GM12878 (cell line): ENCODE measurements at regions not wholly inside any gene's neighbourhood (a gene's known extent, or its start where the extent isn't known, plus 50 kb on each side); places are given as distances from the start of the nearest gene placed in this dataset.

Experiments used
- CHD1 ChIP-seq: IDR thresholded peaks from 2 replicates; pipeline ENCODE4 v1.6.1; 2012; ENCODE audit warnings: low read depth, low read length, improper control_type of control experiment
- FOXM1 ChIP-seq: IDR thresholded peaks from 2 replicates; pipeline ENCODE4 v1.6.1; 2012; ENCODE audit warnings: low read depth, mild to moderate bottlenecking, inconsistent platforms, low read length, moderate library complexity
- POLR2A ChIP-seq: IDR thresholded peaks from 2 replicates; pipeline ENCODE4 v1.6.1; 2011; ENCODE audit warnings: low read depth, mild to moderate bottlenecking, low read length
- SMAD1 ChIP-seq: fragments of 450-650 bp; IDR thresholded peaks from 2 replicates; pipeline ENCODE4 v1.6.1; 2018; ENCODE audit warnings: mild to moderate bottlenecking, low read depth; ENCODE audit not compliant: partially characterized antibody
- TF ChIP-seq, protein P1 (sequence below): IDR thresholded peaks from 2 replicates; pipeline ENCODE4 v1.6.1; 2011; ENCODE audit warnings: low read depth, mild to moderate bottlenecking, low read length, moderate library complexity, borderline replicate concordance; ENCODE audit errors: extremely low read depth
- TF ChIP-seq, protein P2 (sequence below), 3 experiments: IDR thresholded peaks in 2 of 3; conservative IDR thresholded peaks in 1 of 3; 2 replicates each; pipeline ENCODE4 v1.5.1; 2011; ENCODE audit warnings: low read depth in 3 of 3, low read length in 3 of 3, mild to moderate bottlenecking in 3 of 3, control low read depth in 2 of 3, moderate library complexity in 2 of 3, inconsistent platforms in 1 of 3, mixed read lengths in 1 of 3; ENCODE audit not compliant: control insufficient read depth in 2 of 3, insufficient read depth in 1 of 3; ENCODE audit errors: extremely low read depth in 1 of 3

- TF ChIP-seq, protein P1, sequence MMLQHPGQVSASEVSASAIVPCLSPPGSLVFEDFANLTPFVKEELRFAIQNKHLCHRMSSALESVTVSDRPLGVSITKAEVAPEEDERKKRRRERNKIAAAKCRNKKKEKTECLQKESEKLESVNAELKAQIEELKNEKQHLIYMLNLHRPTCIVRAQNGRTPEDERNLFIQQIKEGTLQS = no peak
- no peak for TF ChIP-seq POLR2A
- TF ChIP-seq, protein P2, sequence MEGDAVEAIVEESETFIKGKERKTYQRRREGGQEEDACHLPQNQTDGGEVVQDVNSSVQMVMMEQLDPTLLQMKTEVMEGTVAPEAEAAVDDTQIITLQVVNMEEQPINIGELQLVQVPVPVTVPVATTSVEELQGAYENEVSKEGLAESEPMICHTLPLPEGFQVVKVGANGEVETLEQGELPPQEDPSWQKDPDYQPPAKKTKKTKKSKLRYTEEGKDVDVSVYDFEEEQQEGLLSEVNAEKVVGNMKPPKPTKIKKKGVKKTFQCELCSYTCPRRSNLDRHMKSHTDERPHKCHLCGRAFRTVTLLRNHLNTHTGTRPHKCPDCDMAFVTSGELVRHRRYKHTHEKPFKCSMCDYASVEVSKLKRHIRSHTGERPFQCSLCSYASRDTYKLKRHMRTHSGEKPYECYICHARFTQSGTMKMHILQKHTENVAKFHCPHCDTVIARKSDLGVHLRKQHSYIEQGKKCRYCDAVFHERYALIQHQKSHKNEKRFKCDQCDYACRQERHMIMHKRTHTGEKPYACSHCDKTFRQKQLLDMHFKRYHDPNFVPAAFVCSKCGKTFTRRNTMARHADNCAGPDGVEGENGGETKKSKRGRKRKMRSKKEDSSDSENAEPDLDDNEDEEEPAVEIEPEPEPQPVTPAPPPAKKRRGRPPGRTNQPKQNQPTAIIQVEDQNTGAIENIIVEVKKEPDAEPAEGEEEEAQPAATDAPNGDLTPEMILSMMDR (IDR thresholded peaks at IDR 0.05 in 2 of 3, conservative IDR thresholded peaks at IDR 0.05 in 1 of 3; ENCODE audit: control insufficient read depth in 2 of 3, extremely low read depth in 1 of 3, insufficient read depth in 1 of 3, low read depth in 3 of 3, low read length in 3 of 3) = no peak
- no peak for TF ChIP-seq SMAD1
- TF ChIP-seq FOXM1 = no peak
- TF ChIP-seq CHD1 = no peak
These were observed 181.9 kb upstream of the TRPM3 start for GRCh38 chr9:71303351-71303750.
